ENCODE measurements at regions not wholly inside any gene's neighbourhood (a gene's known extent, or its start where the extent isn't known, plus 50 kb on each side); places are given as distances from the start of the nearest gene placed in this dataset.

GRCh38 chr14:51500776-51501175, 150.9 kb upstream of the FRMD6 start:
- Histone ChIP-seq H3K9me3 (ENCODE audit: control insufficient read depth, insufficient read depth, low read depth, low read length) (peaks cover 2% of the 10 kb centered on the region; the same call in 1 of the 2 replicates), H3K4me3 (ENCODE audit: low read depth, low read length) (no peak overlapping the region), H3K36me3 (ENCODE audit: control insufficient read depth in 2 of 2, insufficient read depth in 1 of 2, low read length in 2 of 2) (no peaks in the 10 kb centered on the region), H3K27ac (ENCODE audit: extremely low read depth, low read depth, low read length) (no peak overlapping the region), H3K4me1 (ENCODE audit: control insufficient read depth, insufficient read depth, low read length) (no peaks in the 10 kb centered on the region)
- POLR2A ChIA-PET = no interaction called here
- TF ChIP-seq PRDM1 (tag by site-specific recombination; IDR thresholded peaks at IDR 0.05) = no peak
- TF ChIP-seq ZBTB7A (tag by site-specific recombination; IDR thresholded peaks at IDR 0.05; ENCODE audit: low read depth) = no peak
- TF ChIP-seq PATZ1 (tag by site-specific recombination; IDR thresholded peaks at IDR 0.05) = no peak
- no peak for TF ChIP-seq PRDM10 (tag by site-specific recombination; IDR thresholded peaks at IDR 0.05)
- TF ChIP-seq ZNF677 (tag by site-specific recombination; IDR thresholded peaks at IDR 0.05) = no peak
- no peak for TF ChIP-seq ZNF610 (tag by site-specific recombination; IDR thresholded peaks at IDR 0.05; ENCODE audit: borderline replicate concordance)
- TF ChIP-seq REPIN1 (tag by site-specific recombination; IDR thresholded peaks at IDR 0.05; ENCODE audit: low read depth) = no peak
- no peak for TF ChIP-seq KLF1 (tag by site-specific recombination; IDR thresholded peaks at IDR 0.05)
- no peak for TF ChIP-seq ZNF26 (tag by site-specific recombination; IDR thresholded peaks at IDR 0.05)
- no peak for TF ChIP-seq SALL2 (tag by site-specific recombination; IDR thresholded peaks at IDR 0.05; ENCODE audit: borderline replicate concordance)
- TF ChIP-seq ZSCAN30 (tag by site-specific recombination; IDR thresholded peaks at IDR 0.05) = no peak
- no peak for TF ChIP-seq ZNF626 (tag by site-specific recombination; IDR thresholded peaks at IDR 0.05)
- no peak for TF ChIP-seq ZNF629 (tag by site-specific recombination; IDR thresholded peaks at IDR 0.05)
- no peak for TF ChIP-seq FEZF1 (tag by site-specific recombination; IDR thresholded peaks at IDR 0.05)
- TF ChIP-seq YY1 (tag by site-specific recombination; IDR thresholded peaks at IDR 0.05) = no peak
- TF ChIP-seq ZNF473 (tag by site-specific recombination; IDR thresholded peaks at IDR 0.05) = no peak
- no peak for TF ChIP-seq ZNF366 (tag by site-specific recombination; conservative IDR thresholded peaks at IDR 0.05)
- no peak for TF ChIP-seq ZBTB8A (tag by site-specific recombination; IDR thresholded peaks at IDR 0.05)
- TF ChIP-seq OVOL3 (tag by site-specific recombination; IDR thresholded peaks at IDR 0.05) = no peak
- TF ChIP-seq GLIS2 (tag by site-specific recombination; IDR thresholded peaks at IDR 0.05) = no peak
- CTCF ChIA-PET = no interaction called here

- H3K36me3 ChIP-seq (ENCODE audit: control insufficient read depth in 2 of 2, insufficient read depth in 1 of 2, low read length in 2 of 2) = no peaks in the 10 kb centered on the region
- no peaks in the 10 kb centered on the region for H3K4me1 ChIP-seq (ENCODE audit: control insufficient read depth, insufficient read depth, low read length)
- H3K9me3 ChIP-seq (ENCODE audit: control insufficient read depth, insufficient read depth, low read depth, low read length) = peaks cover 2% of the 10 kb centered on the region; the same call in 1 of the 2 replicates
- no peak overlapping the region for H3K27ac ChIP-seq (ENCODE audit: extremely low read depth, low read depth, low read length)
- POLR2A ChIA-PET = no interaction called here
- H3K4me3 ChIP-seq (ENCODE audit: low read depth, low read length) = no peak overlapping the region
- CTCF ChIA-PET = interaction anchor here (0.6 kb wide), 1 partner anchor 582 kb away, joined by 5 read pairs; no protein-coding TSS in a partner anchor
- TF ChIP-seq PATZ1 (tag by site-specific recombination; IDR thresholded peaks at IDR 0.05) (no peak), ZNF148 (tag by site-specific recombination; IDR thresholded peaks at IDR 0.05; ENCODE audit: borderline replicate concordance) (no peak), ZNF398 (tag by site-specific recombination; IDR thresholded peaks at IDR 0.05) (no peak)
Observed at GRCh38 chr14:51501746-51502145, 150.0 kb upstream of the FRMD6 start.
